Esophagus muscularis mucosa (tissue), 4 donors: ENCODE measurements at regions not wholly inside any gene's neighbourhood (a gene's known extent, or its start where the extent isn't known, plus 50 kb on each side); places are given as distances from the start of the nearest gene placed in this dataset.

Experiments used
- DNase-seq: peaks from one replicate; pipeline ENCODE4 v3.0.0-alpha.2; 2017; ENCODE audit errors: extremely low spot score
- H3K27ac ChIP-seq, 4 donors: fragments of 200-600 bp; sonication (generic); replicated peaks in 1 of 4; 1 replicate in 3 of 4; 2 replicates in 1 of 4; pipeline ENCODE4 v1.5.1; 2016 to 2019; ENCODE audit warnings: mild to moderate bottlenecking in 1 of 4
- H3K27me3 ChIP-seq, 4 donors: fragments of 200-600 bp; sonication (generic); one replicate each; pipeline versions ENCODE4 v1.5.1 to v1.6.0; 2016 to 2019
- H3K36me3 ChIP-seq, 4 donors: fragments of 200-600 bp; sonication (generic); one replicate each; pipeline ENCODE4 v1.5.1; 2016 to 2019
- H3K4me1 ChIP-seq, 4 donors: fragments of 200-600 bp; sonication (generic); one replicate each; pipeline ENCODE4 v1.5.1; 2016 to 2019
- H3K4me3 ChIP-seq, 4 donors: fragments of 200-600 bp; sonication (generic); 1 replicate in 2 of 4; 2 replicates in 2 of 4; pipeline ENCODE4 v1.5.1; 2016 to 2019; ENCODE audit warnings: mild to moderate bottlenecking in 4 of 4, moderate library complexity in 1 of 4
- H3K9me3 ChIP-seq, 4 donors: fragments of 200-600 bp; sonication (generic); 1 replicate in 3 of 4; 2 replicates in 1 of 4; pipeline ENCODE4 v1.5.1; 2016 to 2019
- EP300 ChIP-seq: sonication (generic); formaldehyde crosslinking; IDR thresholded peaks from one replicate; pipeline ENCODE4 v1.6.1; 2017; ENCODE audit warnings: antibody characterized with exemption
- POLR2A ChIP-seq: fragments of 450-650 bp; IDR thresholded peaks from one replicate; pipeline ENCODE4 v1.6.1; 2017; ENCODE audit warnings: antibody characterized with exemption, moderate library complexity, mild to moderate bottlenecking, low read depth
- POLR2AphosphoS5 ChIP-seq, 2 donors: sonication (generic); formaldehyde crosslinking; IDR thresholded peaks; one replicate each; pipeline ENCODE4 v1.6.1; 2017; ENCODE audit warnings: antibody characterized with exemption in 2 of 2
- WGBS: methylation state at CpG from one replicate; pipeline ENCODE4 v1.1.5; 2018; 5-methylcytosine and 5-hydroxymethylcytosine counted together
- intact Hi-C: fragments of 100-400 bp; cut with DNase I; formaldehyde crosslinking; loops from one replicate; pipeline ENCODE4 v1.15.1; 2023
- TF ChIP-seq, protein P1 (sequence below), 3 experiments: fragments of 200-600 bp in 2 of 3; fragments of 450-650 bp in 1 of 3; sonication (generic) in 2 of 3; IDR thresholded peaks; one replicate each; pipeline ENCODE4 v1.5.1; 2017 to 2019; ENCODE audit warnings: antibody characterized with exemption in 3 of 3, mild to moderate bottlenecking in 2 of 3, moderate library complexity in 1 of 3

DNA sequence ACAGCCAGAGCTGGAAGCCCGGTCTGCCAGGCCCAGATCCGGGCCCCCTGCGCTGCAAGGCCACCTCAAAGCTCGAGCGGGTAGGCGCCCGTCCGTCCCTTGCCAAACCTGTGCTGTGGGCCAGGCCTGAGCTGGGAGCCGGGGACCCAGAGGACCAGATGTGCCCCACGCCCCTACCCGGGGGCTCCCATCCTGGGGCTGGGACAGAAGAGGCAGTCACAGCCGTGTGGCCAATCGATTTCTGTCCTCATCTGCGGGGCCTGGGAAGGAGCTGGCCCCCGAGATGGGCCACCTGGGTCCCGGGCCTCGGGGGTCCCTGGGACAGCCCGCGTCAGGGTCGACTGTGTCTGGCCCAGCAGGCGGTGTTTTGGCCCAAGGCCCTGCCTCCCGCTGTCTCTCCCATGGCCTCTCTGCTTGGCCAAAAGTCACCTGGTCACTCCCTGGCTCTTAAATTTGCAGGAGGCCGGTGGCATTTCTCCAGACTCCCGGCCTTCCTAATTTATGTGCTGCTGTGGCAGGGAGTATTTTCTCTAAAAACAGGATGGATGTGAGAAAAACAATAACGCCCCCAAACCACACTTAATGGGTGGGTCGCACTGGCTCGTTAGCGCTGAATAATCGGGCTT, 63.8 kb downstream of the UNCX start:
- no peaks in the 10 kb centered on the region for H3K9me3 ChIP-seq
- TF ChIP-seq POLR2A, result no peak
- TF ChIP-seq, protein P1, sequence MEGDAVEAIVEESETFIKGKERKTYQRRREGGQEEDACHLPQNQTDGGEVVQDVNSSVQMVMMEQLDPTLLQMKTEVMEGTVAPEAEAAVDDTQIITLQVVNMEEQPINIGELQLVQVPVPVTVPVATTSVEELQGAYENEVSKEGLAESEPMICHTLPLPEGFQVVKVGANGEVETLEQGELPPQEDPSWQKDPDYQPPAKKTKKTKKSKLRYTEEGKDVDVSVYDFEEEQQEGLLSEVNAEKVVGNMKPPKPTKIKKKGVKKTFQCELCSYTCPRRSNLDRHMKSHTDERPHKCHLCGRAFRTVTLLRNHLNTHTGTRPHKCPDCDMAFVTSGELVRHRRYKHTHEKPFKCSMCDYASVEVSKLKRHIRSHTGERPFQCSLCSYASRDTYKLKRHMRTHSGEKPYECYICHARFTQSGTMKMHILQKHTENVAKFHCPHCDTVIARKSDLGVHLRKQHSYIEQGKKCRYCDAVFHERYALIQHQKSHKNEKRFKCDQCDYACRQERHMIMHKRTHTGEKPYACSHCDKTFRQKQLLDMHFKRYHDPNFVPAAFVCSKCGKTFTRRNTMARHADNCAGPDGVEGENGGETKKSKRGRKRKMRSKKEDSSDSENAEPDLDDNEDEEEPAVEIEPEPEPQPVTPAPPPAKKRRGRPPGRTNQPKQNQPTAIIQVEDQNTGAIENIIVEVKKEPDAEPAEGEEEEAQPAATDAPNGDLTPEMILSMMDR (IDR thresholded peaks at IDR 0.05), result no peak
- no peak for TF ChIP-seq EP300
- TF ChIP-seq POLR2AphosphoS5 (IDR thresholded peaks at IDR 0.05), result no peak
- no peaks in the 10 kb centered on the region for H3K36me3 ChIP-seq
- 13% methylated on average over 5 of the region's 29 CpGs for WGBS
- DNase-seq, result no peak
- peaks cover 0 to 93% (median 27%) of the 10 kb centered on the region in 4 donors for H3K27me3 ChIP-seq
- intact Hi-C loops, result no loop called here
- H3K4me1 ChIP-seq, result peaks cover 0 to 10% (median 0%) of the 10 kb centered on the region in 4 donors
- H3K27ac ChIP-seq, result no peak overlapping the region
- H3K4me3 ChIP-seq, result no peak overlapping the region

DNA sequence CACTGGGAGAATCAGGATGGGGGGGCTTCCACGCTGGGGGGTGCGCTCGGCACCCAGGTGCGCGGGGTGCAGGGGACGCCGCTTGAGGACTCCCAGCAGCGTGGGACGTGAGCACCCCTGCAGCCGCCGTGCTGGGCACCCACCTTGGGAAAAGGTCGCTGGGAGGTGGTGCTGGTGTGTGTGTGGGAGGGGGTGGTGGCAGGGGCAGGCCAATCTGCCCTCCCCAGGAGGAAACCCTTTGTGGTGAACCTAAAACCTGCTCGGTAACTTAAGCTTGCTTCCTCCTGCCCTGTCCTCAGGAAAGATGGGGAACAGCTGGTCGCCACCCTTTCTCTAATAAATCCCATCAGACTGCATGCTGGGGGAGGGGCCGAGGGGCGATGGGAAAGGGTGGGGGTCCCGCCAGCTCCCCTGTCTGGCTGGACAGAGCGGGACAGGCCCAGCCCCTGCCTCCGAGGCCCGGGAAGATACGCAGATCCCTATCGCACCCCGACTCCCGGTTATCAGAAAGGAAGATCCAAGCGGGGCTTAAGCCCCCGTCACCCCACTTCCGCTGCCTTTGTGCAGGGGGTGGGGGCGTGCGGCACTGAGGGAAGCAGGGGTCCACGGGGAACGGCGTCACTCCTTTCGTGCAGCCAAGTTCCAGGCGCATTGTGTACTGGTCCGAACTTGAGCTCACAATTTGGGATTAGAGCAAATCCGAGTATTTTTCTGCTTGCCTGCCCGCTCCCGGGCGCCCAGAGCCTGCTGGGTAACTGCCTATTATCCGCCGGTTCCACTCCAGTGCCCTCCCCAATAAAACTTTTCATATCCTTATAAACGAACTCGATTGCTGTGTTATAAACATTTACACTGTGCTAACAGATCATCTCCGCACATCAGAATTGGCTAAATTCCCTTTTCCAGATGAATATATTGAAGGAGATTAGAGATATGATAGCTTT, 64.6 kb downstream of the UNCX start:
- no peaks in the 10 kb centered on the region for H3K36me3 ChIP-seq
- TF ChIP-seq POLR2AphosphoS5 (IDR thresholded peaks at IDR 0.05) (no peak), POLR2A (no peak), EP300 (no peak)
- TF ChIP-seq, protein P1 (IDR thresholded peaks at IDR 0.05), result no peak
- H3K4me1 ChIP-seq, result peaks cover 0 to 10% (median 0%) of the 10 kb centered on the region in 4 donors
- no peak overlapping the region for H3K27ac ChIP-seq
- intact Hi-C loops, result no loop called here
- 25% methylated on average over 27 of the region's 44 CpGs for WGBS
- DNase-seq, result no peak
- peaks cover 0 to 93% (median 26%) of the 10 kb centered on the region in 4 donors for H3K27me3 ChIP-seq
- H3K9me3 ChIP-seq, result no peaks in the 10 kb centered on the region
- no peak overlapping the region for H3K4me3 ChIP-seq

DNA sequence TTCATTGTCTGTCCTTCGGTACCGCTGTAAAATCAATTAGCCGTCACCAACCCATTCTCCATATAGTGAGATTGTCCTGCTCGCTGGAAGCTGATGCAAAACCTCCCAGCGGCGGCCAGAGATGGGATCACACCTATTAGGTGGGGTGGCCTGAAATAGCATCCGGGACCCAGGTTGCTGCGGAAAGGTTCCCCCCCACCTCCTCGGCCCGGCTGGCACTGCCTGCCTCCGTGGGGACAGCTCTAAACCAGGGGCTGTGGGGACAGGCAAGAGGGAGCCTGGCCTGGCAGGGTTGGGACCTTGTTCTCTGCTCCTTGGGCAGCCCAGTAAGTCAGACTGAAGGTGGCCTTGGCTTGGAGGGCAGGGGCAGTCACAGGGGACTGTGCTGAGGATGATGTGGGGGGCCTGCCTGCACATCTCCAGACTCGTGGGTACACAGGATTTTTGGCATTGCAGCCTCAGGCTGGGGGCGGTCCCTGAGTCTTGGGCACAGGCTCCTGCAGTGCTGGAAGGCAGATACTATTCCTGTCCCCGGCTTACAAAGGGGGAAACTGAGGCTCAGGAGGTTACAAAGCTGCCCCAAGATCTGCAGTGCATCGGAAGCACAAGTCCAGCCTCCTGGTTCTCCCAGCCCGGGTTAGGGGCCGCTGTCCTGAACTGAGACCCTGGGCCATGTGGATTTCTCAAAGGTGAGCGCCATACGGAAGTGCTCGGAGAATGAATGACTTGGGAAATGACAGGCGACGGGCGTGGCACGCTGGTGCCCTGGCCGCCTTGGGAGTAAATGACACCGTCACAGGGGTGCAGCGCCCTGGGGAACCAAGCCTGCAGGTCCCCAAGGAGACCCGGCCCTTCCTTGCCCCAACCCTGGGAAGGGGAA, 65.6 kb downstream of the UNCX start:
- H3K27me3 ChIP-seq, result peaks cover 0 to 90% (median 26%) of the 10 kb centered on the region in 4 donors
- intact Hi-C loops, result no loop called here

More for the DNA sequence above, 65.6 kb downstream of the UNCX start:
- no peak for DNase-seq
- Histone ChIP-seq H3K27ac (no peak overlapping the region), H3K9me3 (no peaks in the 10 kb centered on the region), H3K36me3 (no peaks in the 10 kb centered on the region), H3K4me1 (peaks cover 0 to 10% (median 0%) of the 10 kb centered on the region in 4 donors), H3K4me3 (no peak overlapping the region)
- 78% methylated on average over 28 of the region's 28 CpGs for WGBS
- no peak for TF ChIP-seq POLR2AphosphoS5 (IDR thresholded peaks at IDR 0.05)
- no peak for TF ChIP-seq EP300
- TF ChIP-seq, protein P1 (IDR thresholded peaks at IDR 0.05), result no peak
